K562 (cell line): ENCODE measurements at regions not wholly inside any gene's neighbourhood (a gene's known extent, or its start where the extent isn't known, plus 50 kb on each side); places are given as distances from the start of the nearest gene placed in this dataset.

Experiments used
- ATAC-seq: fragments of 200-7000 bp; cut with Tn5 transposase; 3 replicates; pipeline ENCODE4 v1.9.1; 2020; ENCODE audit warnings: moderate library complexity
- BruUV-seq: library from RNA; stranded (reverse); fragments of 400-500 nt; replicated peaks from 2 replicates; lab custom pipeline; 2021; lab: Mats Ljungman, UMichigan
- CTCF ChIA-PET: fragments of 300-600 bp; formaldehyde crosslinking; extraction: SDS; loops from one replicate; lab custom pipeline; 2021; ENCODE audit warnings: low intra/inter-chr PET ratio; lab: Yijun Ruan, JAX
- POLR2A ChIA-PET: fragments of 300-600, 350-650 bp; sonication (Branson Sonifier 250); formaldehyde crosslinking; extraction: SDS; loops from one replicate; lab custom pipeline; 2021; ENCODE audit warnings: antibody characterized with exemption, inconsistent platforms; lab: Yijun Ruan, JAX
- DNase-seq, 4 experiments: peaks; one replicate each; pipeline versions ENCODE4 v3.0.0 to v3.0.0-alpha.2; 2011 to 2018; ENCODE audit warnings: low spot score in 3 of 4, mixed read lengths in 3 of 4; ENCODE audit errors: extremely low read depth in 1 of 4
- FAIRE-seq: peaks from 2 replicates; lab custom pipeline; 2011; peaks lifted over from hg19 to GRCh38; lab: Jason Lieb, UNC
- H2AFZ ChIP-seq: 2 replicates; pipeline ENCODE4 v1.6.0; 2011; ENCODE audit warnings: low read depth, low read length, control low read depth, inconsistent platforms
- H3K27ac ChIP-seq: fragments of 200-600 bp; 3 replicates; pipeline ENCODE4 v1.8.0; 2011; ENCODE audit warnings: low read depth, mild to moderate bottlenecking, control low read depth, inconsistent platforms, low read length, moderate library complexity, mixed read lengths; ENCODE audit errors: extremely low read depth
- H3K27me3 ChIP-seq, 2 experiments: fragments of 300-600 bp in 1 of 2; 2 replicates in 1 of 2; 3 replicates in 1 of 2; pipeline versions ENCODE4 v1.6.0 to v1.8.0; 2011; ENCODE audit warnings: inconsistent platforms in 2 of 2, low read length in 2 of 2, mild to moderate bottlenecking in 1 of 2, mixed read lengths in 1 of 2, moderate library complexity in 1 of 2; ENCODE audit not compliant: control insufficient read depth in 2 of 2, insufficient read depth in 2 of 2
- H3K36me3 ChIP-seq: fragments of 300-600 bp; 3 replicates; pipeline ENCODE4 v1.8.0; 2011; ENCODE audit warnings: mild to moderate bottlenecking, low read length, inconsistent platforms; ENCODE audit not compliant: control insufficient read depth, insufficient read depth
- H3K4me1 ChIP-seq, 2 experiments: fragments of 200-600 bp in 1 of 2; replicated peaks in 1 of 2; 2 replicates in 1 of 2; 3 replicates in 1 of 2; pipeline versions ENCODE4 v1.5.1 to v1.8.0; 2011; ENCODE audit warnings: inconsistent platforms in 2 of 2, low read length in 2 of 2, mild to moderate bottlenecking in 1 of 2, mixed read lengths in 1 of 2, moderate library complexity in 1 of 2; ENCODE audit not compliant: control insufficient read depth in 2 of 2, insufficient read depth in 2 of 2
- H3K4me2 ChIP-seq: 2 replicates; pipeline ENCODE4 v1.6.1; 2011; ENCODE audit warnings: low read length, control low read depth, inconsistent platforms, mixed read lengths; ENCODE audit not compliant: insufficient read depth
- H3K4me3 ChIP-seq: fragments of 200-600 bp; sonication (generic), shearing (Covaris generic); 2 replicates; pipeline ENCODE4 v1.5.1; 2016; ENCODE audit warnings: control low read depth, inconsistent platforms
- H3K79me2 ChIP-seq: fragments of 200-600 bp; 3 replicates; pipeline ENCODE4 v1.8.0; 2011; ENCODE audit warnings: low read length, inconsistent platforms; ENCODE audit not compliant: control insufficient read depth, insufficient read depth
- H3K9ac ChIP-seq, 2 experiments: 2 replicates each; pipeline versions ENCODE4 v1.6.0 to v1.6.1; 2011; ENCODE audit warnings: low read depth in 2 of 2, low read length in 2 of 2, control low read depth in 1 of 2, inconsistent platforms in 1 of 2, mild to moderate bottlenecking in 1 of 2, mixed read lengths in 1 of 2; ENCODE audit not compliant: insufficient read depth in 1 of 2
- H3K9me1 ChIP-seq: one replicate; pipeline ENCODE4 v1.6.0; 2011; ENCODE audit warnings: inconsistent platforms, mild to moderate bottlenecking, low read length, moderate library complexity; ENCODE audit not compliant: control insufficient read depth, insufficient read depth
- H3K9me3 ChIP-seq: replicated peaks from 2 replicates; pipeline ENCODE4 v1.5.1; 2011; ENCODE audit warnings: low read depth, low read length, inconsistent platforms; ENCODE audit not compliant: control insufficient read depth, insufficient read depth
- H4K20me1 ChIP-seq: replicated peaks from 2 replicates; pipeline ENCODE4 v1.6.1; 2011; ENCODE audit warnings: low read length, inconsistent platforms, mixed read lengths; ENCODE audit not compliant: control insufficient read depth, insufficient read depth
- ETV6 ChIP-seq, 3 experiments: fragments of 150-350 bp in 1 of 3; sonication (generic) in 1 of 3; formaldehyde crosslinking in 1 of 3; IDR thresholded peaks; 2 replicates each; pipeline versions ENCODE4 v1.6.1 to v1.8.0; 2014 to 2022; ENCODE audit warnings: borderline replicate concordance in 2 of 3, low read depth in 2 of 3, antibody characterized with exemption in 1 of 3, low read length in 1 of 3, mild to moderate bottlenecking in 1 of 3, missing genetic modification reagents in 1 of 3
- GABPB2 ChIP-seq: fragments of 250-450 bp; sonication (Bioruptor Pico); conservative IDR thresholded peaks from 2 replicates; pipeline ENCODE4 v1.5.1; 2021; ENCODE audit warnings: mild to moderate bottlenecking
- MTA1 ChIP-seq: fragments of 450-650 bp; IDR thresholded peaks from 2 replicates; pipeline ENCODE4 v1.6.1; 2017; ENCODE audit warnings: borderline replicate concordance
- NFYB ChIP-seq: IDR thresholded peaks from 2 replicates; pipeline ENCODE4 v1.6.1; 2011; ENCODE audit warnings: mild to moderate bottlenecking, moderate library complexity; ENCODE audit not compliant: insufficient read length; ENCODE audit errors: extremely low read depth
- ZNF384 ChIP-seq: IDR thresholded peaks from 2 replicates; pipeline ENCODE4 v1.6.1; 2012; ENCODE audit warnings: low read depth, low read length, improper control_type of control experiment
- WGBS: fragments of 100-300 bp; shearing (Covaris generic); methylation state at CpG from one replicate; pipeline ENCODE4 v1.1.6; 2016; ENCODE audit warnings: low coverage, mixed read lengths; ENCODE audit not compliant: insufficient coverage; ENCODE audit errors: missing lambda C conversion rate; 5-methylcytosine and 5-hydroxymethylcytosine counted together
- in situ Hi-C: fragments of 300-500 bp; cut with MboI; formaldehyde crosslinking; loops from 4 replicates; pipeline ENCODE4 v1.15.0; 2018; ENCODE audit warnings: inconsistent platforms, mixed read lengths
- intact Hi-C: fragments of 100-400 bp; cut with micrococcal nuclease; formaldehyde crosslinking; loops from 2 replicates; pipeline ENCODE4 v1.14.2; 2022
- TF ChIP-seq, protein P1 (sequence below): fragments of 250-450 bp; sonication (Bioruptor Pico); IDR thresholded peaks from 2 replicates; pipeline ENCODE4 v1.5.0; 2021; ENCODE audit warnings: mild to moderate bottlenecking, borderline replicate concordance
- TF ChIP-seq, protein P2 (sequence below): fragments of 250-450 bp; sonication (Bioruptor Pico); IDR thresholded peaks from 2 replicates; pipeline ENCODE4 v1.4.0; 2020; ENCODE audit warnings: borderline replicate concordance
- TF ChIP-seq, protein P3 (sequence below): sonication (generic); formaldehyde crosslinking; IDR thresholded peaks from 2 replicates; pipeline ENCODE4 v1.8.0; 2023; ENCODE audit warnings: missing genetic modification reagents, mild to moderate bottlenecking, borderline replicate concordance

- POLR2A ChIA-PET: interaction anchor here (0.6 kb wide), 2 partner anchors 86 to 695 kb away, joined by 3 read pairs; no protein-coding TSS in a partner anchor
- WGBS: 0% methylated on average over 1 of the region's 2 CpGs
- no peak overlapping the region for H3K4me2 ChIP-seq
- H3K9ac ChIP-seq: no peak overlapping the region
- BruUV-seq: no TSS peak
- peaks cover 0 to 16% of the 10 kb centered on the region in 2 experiments; a peak in 1 of 5 replicates for H3K27me3 ChIP-seq
- no peaks in the 10 kb centered on the region for H3K4me1 ChIP-seq
- TF ChIP-seq NFYB (no peak), ETV6 (IDR thresholded peaks at IDR 0.05; ENCODE audit: borderline replicate concordance in 1 of 2, low read depth in 2 of 2, low read length in 1 of 2) (no peak), ETV6 (CRISPR knock-in tag; IDR thresholded peaks at IDR 0.05; ENCODE audit: borderline replicate concordance) (no peak), GABPB2 (CRISPR knock-in tag) (no peak), ZNF384 (no peak), MTA1 (no peak)
- TF ChIP-seq, protein P1, sequence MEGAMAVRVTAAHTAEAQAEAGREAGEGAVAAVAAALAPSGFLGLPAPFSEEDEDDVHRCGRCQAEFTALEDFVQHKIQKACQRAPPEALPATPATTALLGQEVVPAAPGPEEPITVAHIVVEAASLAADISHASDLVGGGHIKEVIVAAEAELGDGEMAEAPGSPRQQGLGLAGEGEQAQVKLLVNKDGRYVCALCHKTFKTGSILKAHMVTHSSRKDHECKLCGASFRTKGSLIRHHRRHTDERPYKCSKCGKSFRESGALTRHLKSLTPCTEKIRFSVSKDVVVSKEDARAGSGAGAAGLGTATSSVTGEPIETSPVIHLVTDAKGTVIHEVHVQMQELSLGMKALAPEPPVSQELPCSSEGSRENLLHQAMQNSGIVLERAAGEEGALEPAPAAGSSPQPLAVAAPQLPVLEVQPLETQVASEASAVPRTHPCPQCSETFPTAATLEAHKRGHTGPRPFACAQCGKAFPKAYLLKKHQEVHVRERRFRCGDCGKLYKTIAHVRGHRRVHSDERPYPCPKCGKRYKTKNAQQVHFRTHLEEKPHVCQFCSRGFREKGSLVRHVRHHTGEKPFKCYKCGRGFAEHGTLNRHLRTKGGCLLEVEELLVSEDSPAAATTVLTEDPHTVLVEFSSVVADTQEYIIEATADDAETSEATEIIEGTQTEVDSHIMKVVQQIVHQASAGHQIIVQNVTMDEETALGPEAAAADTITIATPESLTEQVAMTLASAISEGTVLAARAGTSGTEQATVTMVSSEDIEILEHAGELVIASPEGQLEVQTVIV (CRISPR knock-in tag): no peak
- TF ChIP-seq, protein P2, sequence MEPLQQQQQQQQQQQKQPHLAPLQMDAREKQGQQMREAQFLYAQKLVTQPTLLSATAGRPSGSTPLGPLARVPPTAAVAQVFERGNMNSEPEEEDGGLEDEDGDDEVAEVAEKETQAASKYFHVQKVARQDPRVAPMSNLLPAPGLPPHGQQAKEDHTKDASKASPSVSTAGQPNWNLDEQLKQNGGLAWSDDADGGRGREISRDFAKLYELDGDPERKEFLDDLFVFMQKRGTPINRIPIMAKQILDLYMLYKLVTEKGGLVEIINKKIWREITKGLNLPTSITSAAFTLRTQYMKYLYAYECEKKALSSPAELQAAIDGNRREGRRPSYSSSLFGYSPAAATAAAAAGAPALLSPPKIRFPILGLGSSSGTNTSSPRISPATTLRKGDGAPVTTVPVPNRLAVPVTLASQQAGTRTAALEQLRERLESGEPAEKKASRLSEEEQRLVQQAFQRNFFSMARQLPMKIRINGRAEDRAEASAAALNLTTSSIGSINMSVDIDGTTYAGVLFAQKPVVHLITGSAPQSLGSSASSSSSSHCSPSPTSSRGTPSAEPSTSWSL (CRISPR knock-in tag): no peak
- TF ChIP-seq, protein P3, sequence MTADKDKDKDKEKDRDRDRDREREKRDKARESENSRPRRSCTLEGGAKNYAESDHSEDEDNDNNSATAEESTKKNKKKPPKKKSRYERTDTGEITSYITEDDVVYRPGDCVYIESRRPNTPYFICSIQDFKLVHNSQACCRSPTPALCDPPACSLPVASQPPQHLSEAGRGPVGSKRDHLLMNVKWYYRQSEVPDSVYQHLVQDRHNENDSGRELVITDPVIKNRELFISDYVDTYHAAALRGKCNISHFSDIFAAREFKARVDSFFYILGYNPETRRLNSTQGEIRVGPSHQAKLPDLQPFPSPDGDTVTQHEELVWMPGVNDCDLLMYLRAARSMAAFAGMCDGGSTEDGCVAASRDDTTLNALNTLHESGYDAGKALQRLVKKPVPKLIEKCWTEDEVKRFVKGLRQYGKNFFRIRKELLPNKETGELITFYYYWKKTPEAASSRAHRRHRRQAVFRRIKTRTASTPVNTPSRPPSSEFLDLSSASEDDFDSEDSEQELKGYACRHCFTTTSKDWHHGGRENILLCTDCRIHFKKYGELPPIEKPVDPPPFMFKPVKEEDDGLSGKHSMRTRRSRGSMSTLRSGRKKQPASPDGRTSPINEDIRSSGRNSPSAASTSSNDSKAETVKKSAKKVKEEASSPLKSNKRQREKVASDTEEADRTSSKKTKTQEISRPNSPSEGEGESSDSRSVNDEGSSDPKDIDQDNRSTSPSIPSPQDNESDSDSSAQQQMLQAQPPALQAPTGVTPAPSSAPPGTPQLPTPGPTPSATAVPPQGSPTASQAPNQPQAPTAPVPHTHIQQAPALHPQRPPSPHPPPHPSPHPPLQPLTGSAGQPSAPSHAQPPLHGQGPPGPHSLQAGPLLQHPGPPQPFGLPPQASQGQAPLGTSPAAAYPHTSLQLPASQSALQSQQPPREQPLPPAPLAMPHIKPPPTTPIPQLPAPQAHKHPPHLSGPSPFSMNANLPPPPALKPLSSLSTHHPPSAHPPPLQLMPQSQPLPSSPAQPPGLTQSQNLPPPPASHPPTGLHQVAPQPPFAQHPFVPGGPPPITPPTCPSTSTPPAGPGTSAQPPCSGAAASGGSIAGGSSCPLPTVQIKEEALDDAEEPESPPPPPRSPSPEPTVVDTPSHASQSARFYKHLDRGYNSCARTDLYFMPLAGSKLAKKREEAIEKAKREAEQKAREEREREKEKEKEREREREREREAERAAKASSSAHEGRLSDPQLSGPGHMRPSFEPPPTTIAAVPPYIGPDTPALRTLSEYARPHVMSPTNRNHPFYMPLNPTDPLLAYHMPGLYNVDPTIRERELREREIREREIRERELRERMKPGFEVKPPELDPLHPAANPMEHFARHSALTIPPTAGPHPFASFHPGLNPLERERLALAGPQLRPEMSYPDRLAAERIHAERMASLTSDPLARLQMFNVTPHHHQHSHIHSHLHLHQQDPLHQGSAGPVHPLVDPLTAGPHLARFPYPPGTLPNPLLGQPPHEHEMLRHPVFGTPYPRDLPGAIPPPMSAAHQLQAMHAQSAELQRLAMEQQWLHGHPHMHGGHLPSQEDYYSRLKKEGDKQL (CRISPR knock-in tag): no peak
- FAIRE-seq (no peak), DNase-seq (no peak), ATAC-seq (no peak)
- no peak overlapping the region for H3K4me3 ChIP-seq
- no peaks in the 10 kb centered on the region for H3K9me1 ChIP-seq
- no peaks in the 10 kb centered on the region for H3K9me3 ChIP-seq
- in situ Hi-C loops (no loop called here), intact Hi-C loops (no loop called here)
- no peak overlapping the region for H3K27ac ChIP-seq
- CTCF ChIA-PET: no interaction called here
- H2AFZ ChIP-seq: no peak overlapping the region
- H3K79me2 ChIP-seq: no peaks in the 10 kb centered on the region
- H3K36me3 ChIP-seq: no peaks in the 10 kb centered on the region
- H4K20me1 ChIP-seq: no peaks in the 10 kb centered on the region
Measured at GRCh38 chr15:72935521-72935920, 116.7 kb upstream of the NEO1 start.
